Activated naive CD8-positive, alpha-beta T cell treated with anti-CD3 and anti-CD28 coated beads, Interleukin-2, amount 10 ng/mL, durations not matched to agents 7 days and 5 days (primary cell): ENCODE measurements at regions not wholly inside any gene's neighbourhood (a gene's known extent, or its start where the extent isn't known, plus 50 kb on each side); places are given as distances from the start of the nearest gene placed in this dataset.
"Not testable (repeated sequence)": the region's sequence is repeated elsewhere in the genome, so short reads cannot be mapped to it uniquely, and the experiment has no call there.

Source experiments
- ATAC-seq: fragments of 150-1000 bp; cut with Tn5 transposase; one replicate; pipeline ENCODE4 v1.10.0; 2021; ENCODE audit warnings: low read depth, moderate library complexity
- POLR2A ChIA-PET: fragments of 350-600 bp; sonication (Branson Sonifier 250); formaldehyde crosslinking; loops from one replicate; lab custom pipeline; 2021; ENCODE audit warnings: antibody characterized with exemption; lab: Charles Lee
- DNase-seq: peaks from one replicate; pipeline ENCODE4 v3.0.0; 2021
- H3K27ac Mint-ChIP-seq: one replicate; pipeline ENCODE4 v1.8.0; 2022; ENCODE audit warnings: mild to moderate bottlenecking, mixed read lengths
- H3K27me3 Mint-ChIP-seq: one replicate; pipeline ENCODE4 v1.8.0; 2022; ENCODE audit warnings: mild to moderate bottlenecking, moderate library complexity, mixed read lengths
- H3K36me3 Mint-ChIP-seq: one replicate; pipeline ENCODE4 v1.8.0; 2021; ENCODE audit warnings: mild to moderate bottlenecking, mixed read lengths
- H3K4me1 Mint-ChIP-seq: one replicate; pipeline ENCODE4 v1.8.0; 2021; ENCODE audit warnings: mixed read lengths
- H3K4me3 Mint-ChIP-seq: one replicate; pipeline ENCODE4 v1.8.0; 2022; ENCODE audit warnings: mild to moderate bottlenecking, moderate library complexity, mixed read lengths
- H3K9me3 Mint-ChIP-seq: one replicate; pipeline ENCODE4 v1.8.0; 2021; ENCODE audit warnings: mixed read lengths

GRCh38 chr7:63856466-63856865, 142.2 kb upstream of the ZNF722 start:
- H3K4me1 Mint-ChIP-seq, H3K27ac Mint-ChIP-seq, H3K4me3 Mint-ChIP-seq, POLR2A ChIA-PET, H3K36me3 Mint-ChIP-seq, ATAC-seq, H3K27me3 Mint-ChIP-seq, DNase-seq: not testable (repeated sequence)
- peaks cover 19% of the 10 kb centered on the region for H3K9me3 Mint-ChIP-seq

- Mint-ChIP-seq H3K4me1 (no peaks in the 10 kb centered on the region), H3K4me3 (no peak overlapping the region), H3K27ac (no peak overlapping the region), H3K27me3 (no peaks in the 10 kb centered on the region), H3K9me3 (peaks cover 18% of the 10 kb centered on the region), H3K36me3 (no peaks in the 10 kb centered on the region)
- DNase-seq (no peak), ATAC-seq (no peak)
- POLR2A ChIA-PET = no interaction called here
Observed at GRCh38 chr7:63867127-63867526, 131.5 kb upstream of the ZNF722 start.

GRCh38 chr7:63874242-63874641, 124.4 kb upstream of the ZNF722 start:
- POLR2A ChIA-PET, H3K4me1 Mint-ChIP-seq, H3K36me3 Mint-ChIP-seq, ATAC-seq, DNase-seq, H3K27me3 Mint-ChIP-seq, H3K4me3 Mint-ChIP-seq, H3K27ac Mint-ChIP-seq: not testable (repeated sequence)
- H3K9me3 Mint-ChIP-seq = peaks cover 26% of the 10 kb centered on the region

- no peak overlapping the region for H3K4me3 Mint-ChIP-seq
- no peak for ATAC-seq
- peaks cover 1% of the 10 kb centered on the region for H3K36me3 Mint-ChIP-seq
- no peak for DNase-seq
- no peaks in the 10 kb centered on the region for H3K27me3 Mint-ChIP-seq
- H3K9me3 Mint-ChIP-seq = peaks cover 39% of the 10 kb centered on the region
- no peaks in the 10 kb centered on the region for H3K4me1 Mint-ChIP-seq
- H3K27ac Mint-ChIP-seq = no peak overlapping the region
- POLR2A ChIA-PET = no interaction called here
Observed at GRCh38 chr7:63876707-63877322, 121.8 kb upstream of the ZNF722 start.

GRCh38 chr7:63887031-63887430, 111.6 kb upstream of the ZNF722 start:
- no peaks in the 10 kb centered on the region for H3K4me1 Mint-ChIP-seq
- POLR2A ChIA-PET = no interaction called here
- H3K36me3 Mint-ChIP-seq = no peaks in the 10 kb centered on the region
- H3K9me3 Mint-ChIP-seq = peaks cover 21% of the 10 kb centered on the region
- no peak for DNase-seq
- H3K27me3 Mint-ChIP-seq = no peaks in the 10 kb centered on the region
- no peak overlapping the region for H3K4me3 Mint-ChIP-seq
- H3K27ac Mint-ChIP-seq = no peak overlapping the region
- ATAC-seq = no peak

GRCh38 chr7:63899691-63900393, 98.8 kb upstream of the ZNF722 start:
- H3K36me3 Mint-ChIP-seq = peaks cover 3% of the 10 kb centered on the region
- ATAC-seq (peak; percentile 71), DNase-seq (peak; percentile 79)
- H3K4me3 Mint-ChIP-seq = peak overlapping the region; percentile 99
- POLR2A ChIA-PET = interaction anchor here (0.6 to 3.5 kb wide), 3 partner anchors 14 to 414 kb away, joined by 3 to 35 read pairs (median 6); partner anchors contain the start of gene ZNF736
- no peaks in the 10 kb centered on the region for H3K27me3 Mint-ChIP-seq
- H3K4me1 Mint-ChIP-seq = peaks cover 7% of the 10 kb centered on the region
- peaks cover 12% of the 10 kb centered on the region for H3K9me3 Mint-ChIP-seq
- peak overlapping the region; percentile 88 for H3K27ac Mint-ChIP-seq

GRCh38 chr7:63900394-63901203, 98.0 kb upstream of the ZNF722 start:
- peak overlapping the region; percentile 88 for H3K27ac Mint-ChIP-seq
- POLR2A ChIA-PET = interaction anchor here (0.6 to 3.5 kb wide), 4 partner anchors 14 to 662 kb away, joined by 3 to 35 read pairs (median 4); partner anchors contain the start of genes ZNF680 and ZNF736

GRCh38 chr7:63901204-63901506, 97.5 kb upstream of the ZNF722 start:
- peaks cover 18% of the 10 kb centered on the region for H3K9me3 Mint-ChIP-seq
- not testable (repeated sequence) for ATAC-seq, H3K27ac Mint-ChIP-seq, H3K27me3 Mint-ChIP-seq, H3K36me3 Mint-ChIP-seq, DNase-seq, H3K4me1 Mint-ChIP-seq
- peak overlapping the region; percentile 99 for H3K4me3 Mint-ChIP-seq
- POLR2A ChIA-PET = interaction anchor here (0.9 to 3.5 kb wide), 3 partner anchors 26 to 661 kb away, joined by 3 to 35 read pairs (median 6); partner anchors contain the start of genes ZNF680 and ZNF736

More at GRCh38 chr7:63900394-63901203, 98.0 kb upstream of the ZNF722 start:
- H3K4me1 Mint-ChIP-seq = peaks cover 7% of the 10 kb centered on the region
- peak; percentile 84 for DNase-seq
- H3K4me3 Mint-ChIP-seq = peak overlapping the region; percentile 99
- H3K9me3 Mint-ChIP-seq = peaks cover 15% of the 10 kb centered on the region
- peak; percentile 94 for ATAC-seq
- peaks cover 7% of the 10 kb centered on the region for H3K36me3 Mint-ChIP-seq
- H3K27me3 Mint-ChIP-seq = no peaks in the 10 kb centered on the region

- Mint-ChIP-seq H3K9me3 (peaks cover 23% of the 10 kb centered on the region), H3K4me1 (peaks cover 2% of the 10 kb centered on the region), H3K27ac (no peak overlapping the region), H3K36me3 (peaks cover 21% of the 10 kb centered on the region), H3K4me3 (no peak overlapping the region), H3K27me3 (no peaks in the 10 kb centered on the region)
- DNase-seq = no peak
- POLR2A ChIA-PET = no interaction called here
- no peak for ATAC-seq
Observed at GRCh38 chr7:63918986-63919385, 79.7 kb upstream of the ZNF722 start.

GRCh38 chr7:63925262-63925625, 73.4 kb upstream of the ZNF722 start:
- DNase-seq = no peak
- POLR2A ChIA-PET = interaction anchor here (0.8 to 3.3 kb wide), 6 partner anchors 24 to 1081 kb away, joined by 3 to 35 read pairs (median 3); partner anchors contain the start of genes ERV3-1, ZNF107, ZNF273 and ZNF680
- H3K4me3 Mint-ChIP-seq = peak overlapping the region; percentile 93

GRCh38 chr7:63925626-63926460, 72.8 kb upstream of the ZNF722 start:
- H3K4me1 Mint-ChIP-seq = peaks cover 4% of the 10 kb centered on the region
- no peaks in the 10 kb centered on the region for H3K27me3 Mint-ChIP-seq
- peaks cover 14% of the 10 kb centered on the region for H3K36me3 Mint-ChIP-seq
- ATAC-seq = peak; percentile 95
- H3K27ac Mint-ChIP-seq = peak overlapping the region; percentile 96
- peak; percentile 88 for DNase-seq
- H3K9me3 Mint-ChIP-seq = peaks cover 10% of the 10 kb centered on the region
- peak overlapping the region; percentile 93 for H3K4me3 Mint-ChIP-seq
- POLR2A ChIA-PET = interaction anchor here (0.8 to 3.3 kb wide), 7 partner anchors 24 to 1081 kb away, joined by 3 to 35 read pairs (median 3); partner anchors contain the start of genes ERV3-1, ZNF107, ZNF273 and ZNF680

More at GRCh38 chr7:63925262-63925625, 73.4 kb upstream of the ZNF722 start:
- no peak for ATAC-seq
- peaks cover 4% of the 10 kb centered on the region for H3K4me1 Mint-ChIP-seq
- H3K27me3 Mint-ChIP-seq = no peaks in the 10 kb centered on the region
- H3K9me3 Mint-ChIP-seq = peaks cover 10% of the 10 kb centered on the region
- peak overlapping the region; percentile 96 for H3K27ac Mint-ChIP-seq
- peaks cover 17% of the 10 kb centered on the region for H3K36me3 Mint-ChIP-seq

GRCh38 chr7:63927261-63927660, 71.4 kb upstream of the ZNF722 start:
- peak overlapping the region; percentile 96 for H3K27ac Mint-ChIP-seq
- H3K4me1 Mint-ChIP-seq = peaks cover 2% of the 10 kb centered on the region
- POLR2A ChIA-PET = interaction anchor here (1.2 to 3.3 kb wide), 2 partner anchors 26 to 739 kb away, joined by 4 to 35 read pairs; partner anchors contain the start of gene ZNF107
- no peaks in the 10 kb centered on the region for H3K27me3 Mint-ChIP-seq
- H3K36me3 Mint-ChIP-seq = peaks cover 9% of the 10 kb centered on the region
- peaks cover 7% of the 10 kb centered on the region for H3K9me3 Mint-ChIP-seq
- peak overlapping the region; percentile 93 for H3K4me3 Mint-ChIP-seq
- DNase-seq = no peak
- ATAC-seq = no peak
